Upper lobe of left lung (tissue), 6 donors: ENCODE measurements at regions not wholly inside any gene's neighbourhood (a gene's known extent, or its start where the extent isn't known, plus 50 kb on each side); places are given as distances from the start of the nearest gene placed in this dataset.

Source experiments
- ATAC-seq, 2 donors: fragments of 200-7000 bp; cut with Tn5 transposase; one replicate each; pipeline ENCODE4 v1.9.1; 2022; ENCODE audit warnings: mild to moderate bottlenecking in 2 of 2, moderate library complexity in 2 of 2; ENCODE audit not compliant: low FRiP score in 2 of 2
- DNase-seq, 2 donors: peaks; one replicate each; pipeline ENCODE4 v3.0.0-alpha.2; 2019 to 2020
- H3K27ac ChIP-seq, 4 donors: fragments of 200-600 bp; sonication (generic); one replicate each; pipeline ENCODE4 v1.5.1; 2016 to 2019
- H3K27me3 ChIP-seq, 4 donors: fragments of 200-600 bp; sonication (generic); one replicate each; pipeline ENCODE4 v1.5.1; 2017 to 2019
- H3K36me3 ChIP-seq, 4 donors: fragments of 200-600 bp; sonication (generic); one replicate each; pipeline ENCODE4 v1.5.1; 2016 to 2019
- H3K4me1 ChIP-seq, 4 donors: fragments of 200-600 bp; sonication (generic); one replicate each; pipeline ENCODE4 v1.5.1; 2018 to 2019
- H3K4me3 ChIP-seq, 4 donors: fragments of 200-600 bp; sonication (generic); one replicate each; pipeline ENCODE4 v1.5.1; 2017 to 2019; ENCODE audit warnings: mild to moderate bottlenecking in 2 of 4, moderate library complexity in 1 of 4
- H3K9me3 ChIP-seq, 4 donors: fragments of 200-600 bp; sonication (generic); one replicate each; pipeline ENCODE4 v1.5.1; 2018 to 2019
- EP300 ChIP-seq, 4 donors: sonication (generic); formaldehyde crosslinking; IDR thresholded peaks; one replicate each; pipeline ENCODE4 v1.5.1; 2017; ENCODE audit warnings: antibody characterized with exemption in 4 of 4, control low read depth in 2 of 4
- POLR2A ChIP-seq, 4 donors: fragments of 450-650 bp; IDR thresholded peaks; one replicate each; pipeline ENCODE4 v1.5.1; 2016 to 2017; ENCODE audit warnings: antibody characterized with exemption in 4 of 4, mild to moderate bottlenecking in 2 of 4
- POLR2AphosphoS5 ChIP-seq, 2 donors: sonication (generic); formaldehyde crosslinking; IDR thresholded peaks; one replicate each; pipeline ENCODE4 v1.5.1; 2017; ENCODE audit warnings: antibody characterized with exemption in 2 of 2
- WGBS, 2 donors: methylation state at CpG; one replicate each; pipeline ENCODE4 v1.1.5; 2017 to 2018; 5-methylcytosine and 5-hydroxymethylcytosine counted together
- TF ChIP-seq, protein P1 (sequence below), 6 experiments: fragments of 450-650 bp in 4 of 6; fragments of 200-600 bp in 2 of 6; sonication (generic) in 2 of 6; IDR thresholded peaks; one replicate each; pipeline ENCODE4 v1.5.1; 2016 to 2019; ENCODE audit warnings: antibody characterized with exemption in 6 of 6
- donor health status: DM: no; HTN: no; CAD: no; lungs with moderate emphysema.
- donor health status: DM: no; HTN: yes; CAD: no; lungs with severe emphysema.

DNA sequence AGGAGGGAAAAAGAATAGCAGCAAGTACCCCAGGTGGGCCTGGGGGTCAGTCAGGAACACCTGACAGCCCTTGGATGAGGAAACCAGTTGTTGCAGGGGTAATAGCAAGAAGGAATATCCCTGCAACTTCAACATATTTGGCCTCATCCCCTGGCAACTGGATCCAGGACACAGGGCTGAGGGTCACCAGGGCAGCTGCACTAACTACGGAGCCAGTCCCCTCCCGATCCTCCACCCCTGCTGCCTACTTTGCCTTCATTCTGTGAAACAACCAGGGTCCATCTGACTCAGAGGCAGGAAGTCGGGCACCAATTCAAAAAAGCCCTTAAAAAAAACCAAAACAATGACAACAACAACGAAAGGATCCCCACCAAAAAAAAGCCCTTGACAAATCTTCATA, 52.9 kb downstream of the FRMPD3 start:
- Histone ChIP-seq H3K36me3 (no peaks in the 10 kb centered on the region), H3K27ac (no peak overlapping the region), H3K9me3 (no peaks in the 10 kb centered on the region), H3K27me3 (peaks cover 0 to 9% (median 0%) of the 10 kb centered on the region in 4 donors), H3K4me3 (no peak overlapping the region), H3K4me1 (peaks cover 0 to 6% (median 0%) of the 10 kb centered on the region in 4 donors)
- no peak for TF ChIP-seq POLR2AphosphoS5 (IDR thresholded peaks at IDR 0.05)
- TF ChIP-seq EP300 (IDR thresholded peaks at IDR 0.05): no peak
- TF ChIP-seq, protein P1, sequence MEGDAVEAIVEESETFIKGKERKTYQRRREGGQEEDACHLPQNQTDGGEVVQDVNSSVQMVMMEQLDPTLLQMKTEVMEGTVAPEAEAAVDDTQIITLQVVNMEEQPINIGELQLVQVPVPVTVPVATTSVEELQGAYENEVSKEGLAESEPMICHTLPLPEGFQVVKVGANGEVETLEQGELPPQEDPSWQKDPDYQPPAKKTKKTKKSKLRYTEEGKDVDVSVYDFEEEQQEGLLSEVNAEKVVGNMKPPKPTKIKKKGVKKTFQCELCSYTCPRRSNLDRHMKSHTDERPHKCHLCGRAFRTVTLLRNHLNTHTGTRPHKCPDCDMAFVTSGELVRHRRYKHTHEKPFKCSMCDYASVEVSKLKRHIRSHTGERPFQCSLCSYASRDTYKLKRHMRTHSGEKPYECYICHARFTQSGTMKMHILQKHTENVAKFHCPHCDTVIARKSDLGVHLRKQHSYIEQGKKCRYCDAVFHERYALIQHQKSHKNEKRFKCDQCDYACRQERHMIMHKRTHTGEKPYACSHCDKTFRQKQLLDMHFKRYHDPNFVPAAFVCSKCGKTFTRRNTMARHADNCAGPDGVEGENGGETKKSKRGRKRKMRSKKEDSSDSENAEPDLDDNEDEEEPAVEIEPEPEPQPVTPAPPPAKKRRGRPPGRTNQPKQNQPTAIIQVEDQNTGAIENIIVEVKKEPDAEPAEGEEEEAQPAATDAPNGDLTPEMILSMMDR (IDR thresholded peaks at IDR 0.05): no peak
- no peak for TF ChIP-seq POLR2A (IDR thresholded peaks at IDR 0.05)
- no peak for ATAC-seq
- no peak for DNase-seq
- 45 to 69% methylated on average over 2 to 4 of the region's 4 CpGs for WGBS, 2 donors

DNA sequence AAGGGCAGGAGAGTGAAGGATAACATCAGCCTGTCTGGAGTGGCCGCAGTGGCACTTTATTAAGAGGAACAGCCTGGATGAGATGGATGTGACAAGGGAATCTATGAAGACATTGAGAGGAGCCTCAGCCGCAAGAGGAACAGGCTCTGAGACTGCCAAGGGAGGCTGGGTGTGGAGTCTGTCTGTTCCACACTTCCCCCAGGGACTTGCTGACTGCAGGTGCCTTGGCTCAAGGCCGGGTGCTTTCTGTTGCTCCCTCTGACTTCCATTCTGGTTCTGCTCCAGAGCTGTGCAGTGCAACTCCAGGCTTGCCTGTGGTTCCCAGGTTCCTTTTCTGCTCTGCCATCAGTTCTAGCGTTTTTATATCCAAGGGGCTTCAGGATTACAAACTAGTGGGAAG, 54.6 kb downstream of the FRMPD3 start:
- WGBS, 2 donors: 67 to 83% methylated on average over 2 to 4 of the region's 4 CpGs
- peaks cover 0 to 9% (median 0%) of the 10 kb centered on the region in 4 donors for H3K27me3 ChIP-seq
- no peak for TF ChIP-seq POLR2A (IDR thresholded peaks at IDR 0.05)
- peaks cover 0 to 8% (median 0%) of the 10 kb centered on the region in 4 donors for H3K9me3 ChIP-seq
- H3K4me1 ChIP-seq: peaks cover 0 to 7% (median 0%) of the 10 kb centered on the region in 4 donors
- H3K4me3 ChIP-seq: no peak overlapping the region
- ATAC-seq: no peak
- no peak for DNase-seq
- H3K36me3 ChIP-seq: no peaks in the 10 kb centered on the region
- no peak overlapping the region for H3K27ac ChIP-seq

- no peaks in the 10 kb centered on the region for H3K36me3 ChIP-seq
- H3K27ac ChIP-seq: no peak overlapping the region
- H3K4me1 ChIP-seq: peaks cover 0 to 7% (median 0%) of the 10 kb centered on the region in 4 donors
- TF ChIP-seq POLR2AphosphoS5 (IDR thresholded peaks at IDR 0.05) (no peak), POLR2A (IDR thresholded peaks at IDR 0.05) (no peak)
- H3K27me3 ChIP-seq: peaks cover 0 to 9% (median 0%) of the 10 kb centered on the region in 4 donors
- DNase-seq: no peak
- no peak for ATAC-seq
- H3K4me3 ChIP-seq: no peak overlapping the region
- H3K9me3 ChIP-seq: peaks cover 0 to 11% (median 0%) of the 10 kb centered on the region in 4 donors
- WGBS, 2 donors: 50 to 82% methylated on average over 1 to 2 of the region's 2 CpGs
Measured at GRCh38 chrX:107505223-107505622, 55.8 kb downstream of the FRMPD3 start.

GRCh38 chrX:107506596-107507031, 57.2 kb downstream of the FRMPD3 start:
- H3K36me3 ChIP-seq: no peaks in the 10 kb centered on the region
- WGBS, 2 donors: 38% methylated on average over 29 of the region's 29 CpGs; no CpG with 5 or more reads in 1 of the 2 donors
- H3K9me3 ChIP-seq: peaks cover 0 to 11% (median 0%) of the 10 kb centered on the region in 4 donors
- peak overlapping the region in 1 of 4 donors; percentile 10 for H3K4me3 ChIP-seq
- H3K27me3 ChIP-seq: peaks cover 0 to 9% (median 0%) of the 10 kb centered on the region in 4 donors
- ATAC-seq: no peak
- H3K27ac ChIP-seq: no peak overlapping the region
- peaks cover 0 to 7% (median 0%) of the 10 kb centered on the region in 4 donors for H3K4me1 ChIP-seq
- TF ChIP-seq EP300 (IDR thresholded peaks at IDR 0.05) (no peak), POLR2A (IDR thresholded peaks at IDR 0.05) (no peak), POLR2AphosphoS5 (IDR thresholded peaks at IDR 0.05) (no peak)
- TF ChIP-seq, protein P1 (IDR thresholded peaks at IDR 0.05): no peak
- DNase-seq: peak in 1 of 2 donors; percentile 48

DNA sequence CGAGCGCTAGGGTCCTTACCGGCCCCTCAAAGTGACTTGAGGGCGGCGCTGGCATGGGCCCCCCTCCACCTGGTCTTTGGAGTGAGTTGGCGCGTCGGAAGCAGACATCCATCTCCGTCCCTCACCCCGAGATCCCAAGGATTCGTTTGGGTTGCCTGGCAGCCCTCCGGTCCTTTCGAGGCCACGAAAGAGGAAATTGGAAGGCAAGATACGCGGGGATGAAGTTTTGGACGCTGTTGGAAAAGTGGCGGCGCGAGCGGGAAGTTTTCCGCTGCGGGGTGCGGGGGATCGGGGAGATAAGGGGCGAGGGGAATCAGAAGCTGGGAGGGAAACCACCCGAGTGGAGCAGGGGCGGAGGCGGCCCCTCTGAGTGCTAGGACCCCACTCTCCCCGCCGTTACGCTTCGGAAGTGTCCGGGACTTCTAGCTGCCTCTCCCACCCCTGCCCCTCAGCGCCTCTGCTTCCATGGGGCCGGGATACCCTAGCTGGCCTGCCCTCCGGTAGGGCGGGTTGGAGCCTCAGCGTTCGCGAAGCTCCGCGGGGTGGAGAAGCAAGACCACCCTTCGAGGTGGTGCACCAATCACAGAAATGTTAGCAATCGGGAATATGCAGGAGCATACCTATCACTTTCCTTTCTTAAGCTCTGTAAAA, 57.8 kb downstream of the FRMPD3 start:
- peaks cover 0 to 11% (median 0%) of the 10 kb centered on the region in 4 donors for H3K9me3 ChIP-seq
- H3K36me3 ChIP-seq: no peaks in the 10 kb centered on the region
- peak in 1 of 2 donors; percentile 21 for DNase-seq
- peaks cover 0 to 9% (median 0%) of the 10 kb centered on the region in 4 donors for H3K27me3 ChIP-seq
- no peak for ATAC-seq
- no peak for TF ChIP-seq EP300 (IDR thresholded peaks at IDR 0.05)
- TF ChIP-seq POLR2A (IDR thresholded peaks at IDR 0.05): no peak
- TF ChIP-seq POLR2AphosphoS5 (IDR thresholded peaks at IDR 0.05): no peak
- TF ChIP-seq, protein P1 (IDR thresholded peaks at IDR 0.05): no peak
- peaks cover 0 to 7% (median 0%) of the 10 kb centered on the region in 4 donors for H3K4me1 ChIP-seq
- H3K4me3 ChIP-seq: peak overlapping the region in 1 of 4 donors; percentile 10
- H3K27ac ChIP-seq: no peak overlapping the region
- 23% methylated on average over 43 of the region's 45 CpGs; no CpG with 5 or more reads in 1 of the 2 donors for WGBS, 2 donors
